HCT116 (cell line): ENCODE measurements at regions not wholly inside any gene's neighbourhood (a gene's known extent, or its start where the extent isn't known, plus 50 kb on each side); places are given as distances from the start of the nearest gene placed in this dataset.

Experiments
- ATAC-seq: fragments of 200-7000 bp; cut with Tn5 transposase; 2 replicates; pipeline ENCODE4 v1.9.1; 2020; ENCODE audit warnings: mild to moderate bottlenecking, moderate library complexity
- BruUV-seq: library from RNA; stranded (reverse); fragments of 400-500 nt; replicated peaks from 2 replicates; lab custom pipeline; 2021; lab: Mats Ljungman, UMichigan
- CTCF ChIA-PET: fragments of 300-600 bp; sonication (Branson Sonifier 250); formaldehyde crosslinking; loops from one replicate; lab custom pipeline; 2021; ENCODE audit warnings: antibody characterized with exemption; lab: Charles Lee
- POLR2A ChIA-PET: fragments of 300-600, 350-600 bp; sonication (Branson Sonifier 250); formaldehyde crosslinking; loops from one replicate; lab custom pipeline; 2021; ENCODE audit warnings: antibody characterized with exemption; lab: Charles Lee
- RAD21 ChIA-PET, 2 experiments: fragments of 300-600 bp; sonication (Branson Sonifier 250); formaldehyde crosslinking; loops; one replicate each; lab custom pipeline; 2023; ENCODE audit warnings: low total read pairs in 2 of 2; ENCODE audit not compliant: uncharacterized antibody in 2 of 2, unreplicated experiment in 2 of 2, low non-redundant PET in 1 of 2; lab: Charles Lee
- DNase-seq: peaks from one replicate; pipeline ENCODE4 v3.0.0-alpha.2; 2010; ENCODE audit warnings: low read depth, low spot score
- H2AFZ ChIP-seq: fragments of 200-600 bp; shearing (Covaris generic), sonication (generic); 2 replicates; pipeline ENCODE4 v1.6.1; 2017; ENCODE audit warnings: low read depth, mixed run types, mixed read lengths, antibody characterized with exemption, low read length; ENCODE audit not compliant: poor library complexity, severe bottlenecking
- H3K27ac ChIP-seq: 2 replicates; pipeline ENCODE4 v1.5.1; 2012; ENCODE audit warnings: low read depth, low read length
- H3K27me3 ChIP-seq: fragments of 200-600 bp; sonication (generic); 2 replicates; pipeline ENCODE4 v1.6.1; 2016; ENCODE audit warnings: mixed run types, low read length, mixed read lengths; ENCODE audit not compliant: insufficient read depth
- H3K36me3 ChIP-seq, 2 experiments: fragments of 200-500 bp in 1 of 2; fragments of 200-600 bp in 1 of 2; sonication (Bioruptor generic) in 1 of 2; sonication (generic) in 1 of 2; 2 replicates each; pipeline versions ENCODE4 v1.5.1 to v1.6.1; 2014 to 2016; ENCODE audit warnings: low read length in 2 of 2, inconsistent platforms in 1 of 2, mixed read lengths in 1 of 2, mixed run types in 1 of 2; ENCODE audit not compliant: insufficient read depth in 2 of 2, control insufficient read depth in 1 of 2
- H3K4me1 ChIP-seq, 2 experiments: fragments of 200-600 bp in 1 of 2; sonication (generic) in 1 of 2; 2 replicates each; pipeline versions ENCODE4 v1.5.1 to v1.6.1; 2012 to 2017; ENCODE audit warnings: low read length in 2 of 2, inconsistent platforms in 1 of 2, mild to moderate bottlenecking in 1 of 2, mixed read lengths in 1 of 2, mixed run types in 1 of 2, moderate library complexity in 1 of 2; ENCODE audit not compliant: insufficient read depth in 2 of 2, control insufficient read depth in 1 of 2
- H3K4me2 ChIP-seq: fragments of 200-600 bp; sonication (generic); 2 replicates; pipeline ENCODE4 v1.6.1; 2017; ENCODE audit warnings: mixed run types, low read length, mixed read lengths
- H3K4me3 ChIP-seq, 2 experiments: fragments of 200-600 bp in 1 of 2; sonication (generic) in 1 of 2; replicated peaks in 1 of 2; 2 replicates each; pipeline ENCODE4 v1.5.1; 2011 to 2016; ENCODE audit warnings: low read length in 2 of 2, control low read depth in 1 of 2, low read depth in 1 of 2, mild to moderate bottlenecking in 1 of 2, mixed read lengths in 1 of 2, mixed run types in 1 of 2
- H3K79me2 ChIP-seq: fragments of 200-600 bp; sonication (generic); 2 replicates; pipeline ENCODE4 v1.6.1; 2017; ENCODE audit warnings: mild to moderate bottlenecking, mixed run types, low read length, moderate library complexity, mixed read lengths; ENCODE audit not compliant: insufficient read depth
- H3K9ac ChIP-seq: fragments of 200-600 bp; sonication (generic); 2 replicates; pipeline ENCODE4 v1.6.1; 2016; ENCODE audit warnings: low read length, mixed read lengths
- H3K9me2 ChIP-seq: fragments of 200-600 bp; sonication (generic), shearing (Covaris generic); 2 replicates; pipeline ENCODE4 v1.6.1; 2017; ENCODE audit warnings: mixed run types, mild to moderate bottlenecking, moderate library complexity; ENCODE audit not compliant: insufficient read depth
- H3K9me3 ChIP-seq, 2 experiments: fragments of 200-500 bp in 1 of 2; fragments of 200-600 bp in 1 of 2; sonication (Bioruptor generic) in 1 of 2; sonication (generic) in 1 of 2; 2 replicates each; pipeline ENCODE4 v1.6.1; 2014 to 2017; ENCODE audit warnings: low read length in 2 of 2, mixed read lengths in 2 of 2, inconsistent platforms in 1 of 2, low read depth in 1 of 2, mild to moderate bottlenecking in 1 of 2, mixed run types in 1 of 2, moderate library complexity in 1 of 2; ENCODE audit not compliant: control insufficient read depth in 1 of 2, insufficient read depth in 1 of 2
- H4K20me1 ChIP-seq: fragments of 200-600 bp; sonication (generic), shearing (Covaris generic); 2 replicates; pipeline ENCODE4 v1.6.1; 2017; ENCODE audit warnings: mixed run types, mild to moderate bottlenecking, moderate library complexity; ENCODE audit not compliant: insufficient read depth
- ATF3 ChIP-seq: IDR thresholded peaks from 2 replicates; pipeline ENCODE4 v1.6.1; 2012
- CTCF ChIP-seq, 3 experiments: fragments of 200-600 bp in 1 of 3; sonication (generic) in 1 of 3; IDR thresholded peaks in 2 of 3; conservative IDR thresholded peaks in 1 of 3; 2 replicates each; pipeline ENCODE4 v1.5.1; 2012 to 2017; ENCODE audit warnings: low read depth in 2 of 3, low read length in 2 of 3, antibody characterized with exemption in 1 of 3, borderline replicate concordance in 1 of 3, control low read depth in 1 of 3, mild to moderate bottlenecking in 1 of 3, mixed read lengths in 1 of 3, mixed run types in 1 of 3, moderate library complexity in 1 of 3; ENCODE audit not compliant: insufficient read depth in 1 of 3
- EZH2phosphoT487 ChIP-seq: fragments of 200-600 bp; IDR thresholded peaks from 2 replicates; pipeline ENCODE4 v1.6.1; 2018; ENCODE audit warnings: antibody characterized with exemption, borderline replicate concordance
- REST ChIP-seq: IDR thresholded peaks from 2 replicates; pipeline ENCODE4 v1.6.1; 2012; ENCODE audit warnings: low read depth
- SP1 ChIP-seq: IDR thresholded peaks from 2 replicates; pipeline ENCODE4 v1.6.1; 2012; ENCODE audit warnings: low read depth
- SRF ChIP-seq: IDR thresholded peaks from 2 replicates; pipeline ENCODE4 v1.6.1; 2012; ENCODE audit warnings: low read depth
- ZBTB33 ChIP-seq: IDR thresholded peaks from 2 replicates; pipeline ENCODE4 v1.6.1; 2011; ENCODE audit warnings: mild to moderate bottlenecking, low read length, moderate library complexity; ENCODE audit not compliant: insufficient replicate concordance; ENCODE audit errors: extremely low read depth
- ZFX ChIP-seq: fragments of 450-650 bp; IDR thresholded peaks from 2 replicates; pipeline ENCODE4 v1.6.1; 2017
- ZNF274 ChIP-seq: fragments of 200-500 bp; sonication (Bioruptor generic); IDR thresholded peaks from 2 replicates; pipeline ENCODE4 v1.6.1; 2014; ENCODE audit warnings: mild to moderate bottlenecking, low read depth, low read length, inconsistent platforms
- intact Hi-C: fragments of 100-400 bp; cut with micrococcal nuclease; formaldehyde crosslinking; loops from 2 replicates; pipeline ENCODE4 v1.10.0; 2022

GRCh38 chr13:52931131-52931530 lies 82.7 kb upstream of the PCDH8 start (continued):
- no peak for TF ChIP-seq ATF3
- TF ChIP-seq CTCF (IDR thresholded peaks at IDR 0.05 in 2 of 3, conservative IDR thresholded peaks at IDR 0.05 in 1 of 3; ENCODE audit: borderline replicate concordance in 1 of 3, insufficient read depth in 1 of 3, low read depth in 2 of 3, low read length in 2 of 3): no peak
- TF ChIP-seq REST: no peak
- TF ChIP-seq, all 23 proteins: peak for 0

GRCh38 chr13:52929846-52930245 lies 81.4 kb upstream of the PCDH8 start:
- Histone ChIP-seq H3K4me2 (no peak overlapping the region), H3K9me2 (no peaks in the 10 kb centered on the region), H3K27me3 (peaks cover 23% of the 10 kb centered on the region; the same call in 1 of the 2 replicates), H3K27ac (no peak overlapping the region), H3K9me3 (no peaks in the 10 kb centered on the region), H3K79me2 (no peaks in the 10 kb centered on the region), H4K20me1 (no peaks in the 10 kb centered on the region), H3K4me3 (no peak overlapping the region), H3K9ac (no peak overlapping the region), H3K36me3 (no peaks in the 10 kb centered on the region), H3K4me1 (no peaks in the 10 kb centered on the region), H2AFZ (no peak overlapping the region)
- RAD21 ChIA-PET: no interaction called here
- no peak for ATAC-seq
- CTCF ChIA-PET: no interaction called here
- TF ChIP-seq ZFX: no peak
- TF ChIP-seq SP1: no peak
- TF ChIP-seq ZBTB33: no peak
- TF ChIP-seq SRF: no peak
- TF ChIP-seq ZNF274: no peak
- no peak for TF ChIP-seq EZH2phosphoT487
- POLR2A ChIA-PET: no interaction called here
- BruUV-seq: no TSS peak
- no peak for DNase-seq
- intact Hi-C loops: no loop called here
